DND-41 (cell line): ENCODE measurements at regions not wholly inside any gene's neighbourhood (a gene's known extent, or its start where the extent isn't known, plus 50 kb on each side); places are given as distances from the start of the nearest gene placed in this dataset.

Source experiments
- CTCF ChIP-seq: IDR thresholded peaks from 2 replicates; pipeline ENCODE4 v1.5.1; 2012; ENCODE audit warnings: borderline replicate concordance, low read length, moderate library complexity, mild to moderate bottlenecking; ENCODE audit not compliant: poor library complexity, severe bottlenecking; ENCODE audit errors: extremely low read depth
- EZH2 ChIP-seq: IDR thresholded peaks from 3 replicates; pipeline ENCODE4 v1.6.1; 2012; ENCODE audit warnings: borderline replicate concordance, low read depth, mild to moderate bottlenecking, moderate library complexity, low read length, inconsistent platforms; ENCODE audit not compliant: severe bottlenecking

- no peak for TF ChIP-seq EZH2
- TF ChIP-seq CTCF, result no peak
Observed at GRCh38 chr3:72482589-72483321, 365.5 kb downstream of the SHQ1 start.
